ENCODE measurements at regions not wholly inside any gene's neighbourhood (a gene's known extent, or its start where the extent isn't known, plus 50 kb on each side); places are given as distances from the start of the nearest gene placed in this dataset.

DNA sequence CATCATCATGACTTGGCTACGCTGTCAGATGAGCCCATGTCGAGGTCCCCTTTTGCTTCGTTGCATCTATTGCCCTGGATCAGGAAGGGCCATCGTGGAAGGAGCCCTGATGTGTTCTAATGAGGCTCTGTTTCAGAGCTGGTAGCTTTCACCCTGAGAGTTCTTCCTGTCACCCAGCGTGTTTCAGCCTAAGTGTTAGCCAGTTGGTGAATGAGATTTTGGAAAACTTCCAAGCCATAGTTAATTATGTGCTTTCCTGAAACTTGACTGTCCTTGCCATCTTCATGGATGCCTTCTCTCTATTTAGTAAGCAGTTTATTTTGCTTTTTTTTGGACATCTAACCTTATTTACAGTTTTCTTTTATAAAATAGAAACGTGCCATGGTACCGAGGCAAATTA lies 1695.4 kb upstream of the WWC1 start:
- H3K4me3 ChIP-seq (ENCODE audit: low read depth, low read length): no peak overlapping the region
- DNase-seq (ENCODE audit: low read depth): no peak
- TF ChIP-seq, protein P1, sequence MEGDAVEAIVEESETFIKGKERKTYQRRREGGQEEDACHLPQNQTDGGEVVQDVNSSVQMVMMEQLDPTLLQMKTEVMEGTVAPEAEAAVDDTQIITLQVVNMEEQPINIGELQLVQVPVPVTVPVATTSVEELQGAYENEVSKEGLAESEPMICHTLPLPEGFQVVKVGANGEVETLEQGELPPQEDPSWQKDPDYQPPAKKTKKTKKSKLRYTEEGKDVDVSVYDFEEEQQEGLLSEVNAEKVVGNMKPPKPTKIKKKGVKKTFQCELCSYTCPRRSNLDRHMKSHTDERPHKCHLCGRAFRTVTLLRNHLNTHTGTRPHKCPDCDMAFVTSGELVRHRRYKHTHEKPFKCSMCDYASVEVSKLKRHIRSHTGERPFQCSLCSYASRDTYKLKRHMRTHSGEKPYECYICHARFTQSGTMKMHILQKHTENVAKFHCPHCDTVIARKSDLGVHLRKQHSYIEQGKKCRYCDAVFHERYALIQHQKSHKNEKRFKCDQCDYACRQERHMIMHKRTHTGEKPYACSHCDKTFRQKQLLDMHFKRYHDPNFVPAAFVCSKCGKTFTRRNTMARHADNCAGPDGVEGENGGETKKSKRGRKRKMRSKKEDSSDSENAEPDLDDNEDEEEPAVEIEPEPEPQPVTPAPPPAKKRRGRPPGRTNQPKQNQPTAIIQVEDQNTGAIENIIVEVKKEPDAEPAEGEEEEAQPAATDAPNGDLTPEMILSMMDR (IDR thresholded peaks at IDR 0.05; ENCODE audit: insufficient read depth, low read length): no peak

DNA sequence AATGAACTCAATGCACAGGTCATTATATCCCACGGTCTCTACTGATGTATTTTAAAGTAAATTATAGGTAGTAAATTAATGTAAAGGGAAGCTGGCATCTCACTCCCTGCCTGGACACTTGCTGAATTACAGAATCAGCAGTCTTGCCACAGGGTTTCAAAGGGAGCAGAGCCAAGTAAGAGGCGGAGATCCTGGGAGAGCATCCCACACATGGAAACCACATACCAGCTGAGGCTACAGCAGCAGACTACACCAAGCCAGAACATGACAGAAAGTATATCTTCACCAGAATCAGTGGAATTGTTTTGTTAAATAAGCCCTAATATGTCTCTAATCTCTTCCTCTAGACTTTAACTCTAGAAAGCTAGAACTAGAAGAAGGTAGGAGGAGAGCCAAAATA lies 1689.2 kb upstream of the WWC1 start:
- no peak for DNase-seq (ENCODE audit: low read depth)
- no peak overlapping the region for H3K4me3 ChIP-seq (ENCODE audit: low read depth, low read length)
- TF ChIP-seq, protein P1 (IDR thresholded peaks at IDR 0.05; ENCODE audit: insufficient read depth, low read length): no peak

DNA sequence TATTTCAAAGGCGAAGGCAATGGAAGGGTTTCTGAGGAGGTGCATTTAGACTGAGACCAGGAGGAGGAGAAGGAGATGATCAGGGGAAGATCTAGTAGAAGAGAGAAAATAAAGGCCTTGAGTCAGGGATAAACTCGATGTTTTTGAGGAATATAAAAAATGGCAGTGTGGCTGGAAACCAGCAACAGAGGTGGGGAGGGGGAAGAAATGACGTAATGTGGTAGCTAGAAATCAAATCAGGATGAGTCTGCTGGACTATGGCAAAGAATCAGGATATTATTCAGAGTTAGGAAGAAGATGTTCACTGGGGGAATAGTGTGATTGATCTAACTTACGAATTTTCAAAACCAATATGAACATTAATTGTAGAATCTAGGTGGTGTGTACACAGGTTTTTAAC lies 1673.9 kb upstream of the WWC1 start:
- no peak for DNase-seq (ENCODE audit: low read depth)
- H3K4me3 ChIP-seq (ENCODE audit: low read depth, low read length): no peak overlapping the region
- TF ChIP-seq, protein P1 (IDR thresholded peaks at IDR 0.05; ENCODE audit: insufficient read depth, low read length): no peak

DNA sequence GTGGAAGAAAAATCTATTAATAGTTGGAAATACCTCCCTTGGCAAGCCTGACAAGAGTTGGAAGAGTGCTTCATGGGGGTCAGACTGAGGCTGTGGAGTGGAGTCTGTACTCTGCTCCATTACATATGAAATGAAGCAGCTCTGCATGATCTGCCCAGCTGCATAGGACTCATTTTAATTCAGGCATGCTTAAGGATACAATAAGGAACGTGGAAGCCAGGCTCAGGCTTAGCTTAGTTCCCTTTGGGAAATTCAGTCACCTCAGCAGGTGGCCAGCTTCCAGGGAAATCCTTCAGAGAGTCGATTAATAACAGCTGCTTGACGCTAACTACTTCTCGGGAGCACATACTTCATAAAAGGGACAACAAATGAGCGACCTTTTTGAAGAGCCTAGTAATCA lies 1672.9 kb upstream of the WWC1 start:
- TF ChIP-seq, protein P1 (IDR thresholded peaks at IDR 0.05; ENCODE audit: insufficient read depth, low read length): no peak
- DNase-seq (ENCODE audit: low read depth): no peak
- H3K4me3 ChIP-seq (ENCODE audit: low read depth, low read length): no peak overlapping the region

DNA sequence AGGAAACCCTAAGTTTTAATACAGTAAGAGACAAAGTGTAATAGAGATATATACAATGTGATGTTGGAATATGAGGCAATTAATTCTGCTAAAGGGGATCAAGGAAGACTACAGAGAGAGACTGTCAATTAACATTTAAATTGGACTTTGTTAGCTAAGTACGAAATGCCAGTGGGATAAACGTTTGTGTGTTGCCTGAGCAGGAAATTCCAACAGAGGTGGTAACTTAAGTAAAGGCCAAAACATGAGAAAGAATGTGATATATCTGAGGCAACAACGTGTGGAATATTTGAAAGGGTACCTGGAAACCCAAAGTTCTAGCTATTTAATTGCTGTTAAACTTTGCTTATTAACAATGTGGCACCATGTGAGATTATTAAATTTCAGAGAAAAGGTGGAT lies 1666.9 kb upstream of the WWC1 start:
- TF ChIP-seq, protein P1 (IDR thresholded peaks at IDR 0.05; ENCODE audit: insufficient read depth, low read length): no peak
- DNase-seq (ENCODE audit: low read depth): no peak
- H3K4me3 ChIP-seq (ENCODE audit: low read depth, low read length): no peak overlapping the region

DNA sequence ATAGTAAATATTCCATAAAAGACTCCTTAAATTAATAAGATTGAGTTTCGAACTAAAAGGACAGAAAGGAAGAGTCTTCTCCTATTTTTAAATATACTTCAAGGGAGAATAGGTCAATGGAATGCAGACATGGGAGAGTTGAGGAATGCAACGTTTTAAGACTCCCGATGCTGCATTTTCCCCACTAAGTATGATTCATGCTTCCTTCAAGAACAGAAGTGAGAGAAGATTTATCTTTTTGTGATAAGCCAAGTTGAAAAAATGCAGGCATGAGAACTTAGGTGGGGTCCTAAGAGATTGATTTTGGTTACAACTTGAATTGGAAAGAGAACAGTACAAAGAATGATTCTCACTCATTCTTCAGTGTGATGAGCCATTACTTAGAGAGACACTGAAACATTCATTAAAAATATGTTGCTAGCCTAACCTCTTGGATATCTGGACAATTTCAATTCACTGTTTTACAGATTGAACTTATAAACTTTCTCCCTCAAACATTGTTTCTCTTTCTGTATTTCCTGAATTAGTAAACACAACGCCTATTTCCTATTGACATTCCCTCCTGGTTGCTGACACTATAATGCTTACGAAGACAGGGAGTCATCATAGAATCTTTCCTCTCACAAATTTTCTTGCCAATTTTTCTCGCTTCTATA lies 1666.1 kb upstream of the WWC1 start:
- DNase-seq (ENCODE audit: low read depth): peak; percentile 0
- TF ChIP-seq, protein P1 (IDR thresholded peaks at IDR 0.05; ENCODE audit: insufficient read depth, low read length): no peak
- H3K4me3 ChIP-seq (ENCODE audit: low read depth, low read length): no peak overlapping the region

DNA sequence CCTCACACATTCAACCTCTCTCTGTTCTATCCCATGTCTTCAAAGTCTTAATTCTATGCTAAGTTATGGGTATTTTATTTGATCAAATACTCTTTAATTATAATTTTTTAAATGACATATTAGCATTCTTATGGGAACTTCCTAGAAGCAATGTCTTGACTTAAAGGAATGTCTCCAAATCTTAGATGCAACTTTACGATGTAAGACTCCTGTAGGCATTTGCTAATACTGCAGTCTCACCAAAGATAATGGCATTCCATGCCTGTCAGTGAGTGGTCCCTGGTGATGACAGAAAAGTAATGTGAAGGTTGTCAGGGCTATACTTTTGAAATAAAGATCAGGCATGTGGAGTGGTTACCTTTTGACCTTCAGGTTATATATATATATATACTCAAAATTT lies 1654.2 kb upstream of the WWC1 start:
- no peak overlapping the region for H3K4me3 ChIP-seq (ENCODE audit: low read depth, low read length)
- TF ChIP-seq, protein P1 (IDR thresholded peaks at IDR 0.05; ENCODE audit: insufficient read depth, low read length): no peak
- no peak for DNase-seq (ENCODE audit: low read depth)
